Hematopoietic multipotent progenitor cell treated with erythropoietin and hydrocortisone succinate and interleukin-3 and kit ligand, for 17 days (in vitro differentiated cells): ENCODE measurements at regions not wholly inside any gene's neighbourhood (a gene's known extent, or its start where the extent isn't known, plus 50 kb on each side); places are given as distances from the start of the nearest gene placed in this dataset.

Source experiments
- DNase-seq: peaks from one replicate; pipeline ENCODE4 v3.0.0-alpha.2; 2015; ENCODE audit warnings: low spot score

DNA sequence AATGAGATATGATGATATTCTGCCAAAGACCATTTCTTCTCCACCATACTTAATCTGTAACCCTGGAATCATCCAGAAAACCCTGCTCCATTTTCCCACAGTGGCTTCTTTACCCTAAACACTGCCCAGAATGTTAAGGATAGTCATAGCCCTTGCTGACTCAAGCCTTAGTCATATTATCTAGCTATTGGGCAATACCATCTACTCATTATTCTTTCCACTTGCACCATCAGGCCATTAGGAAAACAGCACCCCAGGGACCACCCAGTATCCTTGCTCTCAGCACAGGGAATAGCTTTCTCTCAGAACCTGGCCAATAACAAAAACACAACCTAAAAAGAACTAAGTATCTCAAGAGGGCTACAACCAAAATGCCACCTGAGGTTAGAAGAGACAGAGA, 445.7 kb upstream of the SLC14A2 start:
- no peak for DNase-seq

DNA sequence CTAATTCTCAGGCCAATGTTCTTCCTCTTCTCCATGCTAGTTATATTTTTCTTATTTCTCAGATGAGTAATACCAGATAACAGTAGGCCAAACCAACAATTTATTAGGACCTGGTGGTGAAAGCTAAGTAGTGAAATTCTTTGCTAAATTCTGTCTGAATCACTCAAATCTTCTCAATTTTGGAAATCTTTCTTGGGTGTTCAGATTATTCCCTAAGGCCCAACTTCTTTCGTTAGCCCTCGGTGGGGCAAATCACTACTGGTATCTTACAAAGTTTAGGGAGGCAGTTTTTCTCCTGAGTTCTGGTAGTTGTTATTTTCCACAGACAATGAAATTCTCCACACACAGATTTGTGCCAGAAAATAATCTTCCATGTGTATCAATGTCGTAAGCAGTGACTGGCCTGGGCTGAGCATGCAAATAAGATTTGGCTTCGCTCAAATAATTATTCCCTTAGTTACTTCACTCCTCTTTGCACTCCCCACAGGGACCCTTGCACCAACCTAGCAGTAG, 443.5 kb upstream of the SLC14A2 start:
- no peak for DNase-seq

DNA sequence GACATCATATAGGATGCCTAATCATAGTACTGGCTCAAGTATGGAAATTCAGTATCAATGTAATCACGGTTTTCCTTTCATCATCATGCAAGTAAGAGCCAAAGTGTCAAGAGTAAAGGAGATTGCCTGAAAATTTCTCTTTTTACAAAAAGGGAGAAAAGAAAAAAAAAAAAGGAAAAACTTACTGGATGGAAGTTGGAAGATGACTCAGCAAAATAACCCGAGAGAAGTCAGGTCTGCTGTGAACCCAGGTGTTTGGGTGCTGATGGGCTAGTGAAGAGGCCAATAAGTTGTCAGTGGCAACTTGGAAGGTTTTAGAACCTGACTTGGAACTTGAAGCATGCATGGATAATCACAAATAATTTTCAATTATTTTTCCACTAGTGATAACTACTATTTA, 441.9 kb upstream of the SLC14A2 start:
- no peak for DNase-seq

DNA sequence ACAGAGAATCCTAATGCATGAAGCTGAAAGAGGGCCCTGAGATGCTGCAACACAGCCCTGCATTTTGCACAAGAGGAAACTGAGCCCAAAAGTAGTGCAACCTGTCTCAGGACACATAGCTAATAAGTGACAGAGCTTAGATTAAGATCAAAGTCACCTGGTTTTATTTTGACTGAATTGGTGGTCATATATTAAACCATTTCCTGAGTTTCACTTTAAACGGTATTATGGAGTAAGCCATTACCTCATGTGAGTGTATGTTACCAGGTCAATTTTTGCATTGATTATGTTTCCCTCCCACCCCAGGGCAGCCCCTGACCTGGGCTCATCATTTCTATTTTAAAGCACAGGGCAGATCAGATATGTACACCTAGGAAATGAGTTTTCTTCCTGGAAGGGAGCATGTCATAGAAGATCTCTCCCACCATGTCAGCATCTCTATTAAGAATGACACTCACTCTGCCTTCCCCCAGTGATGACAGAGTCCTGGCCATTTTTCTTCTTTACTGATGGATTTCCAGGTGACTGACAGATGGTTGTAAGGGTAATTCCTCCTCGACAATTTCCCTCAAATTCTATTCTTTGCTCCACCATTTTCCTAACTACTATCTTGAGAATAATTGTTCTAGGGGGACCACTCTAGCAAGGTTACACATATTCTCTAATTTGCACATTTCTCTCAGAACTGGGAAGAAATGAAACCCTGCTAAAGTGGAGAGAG, 441.3 kb upstream of the SLC14A2 start:
- no peak for DNase-seq

DNA sequence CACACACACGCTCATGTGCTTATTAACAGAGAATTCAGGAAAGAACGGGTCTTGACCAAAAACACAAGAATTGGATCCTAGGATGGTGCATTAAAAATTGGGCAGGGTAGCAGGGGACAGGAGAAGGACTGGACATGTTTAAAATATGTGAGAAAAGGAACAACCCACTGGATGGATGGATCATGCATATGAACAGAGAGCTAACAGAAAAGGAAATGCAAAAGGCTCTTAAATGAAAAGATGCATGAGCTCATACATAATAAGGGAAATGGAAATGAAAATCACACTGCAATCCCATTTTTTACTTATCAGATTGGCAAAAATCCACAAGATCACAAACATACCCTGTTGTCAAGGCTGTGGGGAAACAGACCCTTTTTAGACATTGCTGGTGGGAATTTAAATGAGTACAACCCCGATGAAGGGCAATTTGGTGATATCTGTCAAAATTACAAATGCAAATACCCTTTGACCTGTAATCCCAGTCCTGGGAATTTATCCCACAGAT, 440.6 kb upstream of the SLC14A2 start:
- no peak for DNase-seq

DNA sequence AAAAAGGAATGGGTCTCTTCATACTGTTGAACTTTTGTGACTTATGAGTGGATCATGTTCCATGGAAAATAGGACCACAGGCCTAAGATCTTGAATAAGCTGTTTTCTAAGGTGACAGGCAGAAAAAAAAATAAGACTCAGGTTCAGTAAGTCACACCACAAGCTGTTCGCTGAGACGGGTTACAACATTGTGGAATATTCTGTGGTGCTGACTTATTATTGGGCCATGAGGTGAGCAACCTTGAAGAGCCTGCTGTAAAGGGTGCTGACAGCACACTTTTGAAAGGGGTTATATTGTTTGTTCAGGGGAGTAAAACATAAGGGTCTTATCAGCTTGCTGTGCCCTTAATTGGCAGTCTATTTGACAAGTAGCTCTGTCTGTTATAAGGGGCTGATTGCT, 439.8 kb upstream of the SLC14A2 start:
- no peak for DNase-seq

DNA sequence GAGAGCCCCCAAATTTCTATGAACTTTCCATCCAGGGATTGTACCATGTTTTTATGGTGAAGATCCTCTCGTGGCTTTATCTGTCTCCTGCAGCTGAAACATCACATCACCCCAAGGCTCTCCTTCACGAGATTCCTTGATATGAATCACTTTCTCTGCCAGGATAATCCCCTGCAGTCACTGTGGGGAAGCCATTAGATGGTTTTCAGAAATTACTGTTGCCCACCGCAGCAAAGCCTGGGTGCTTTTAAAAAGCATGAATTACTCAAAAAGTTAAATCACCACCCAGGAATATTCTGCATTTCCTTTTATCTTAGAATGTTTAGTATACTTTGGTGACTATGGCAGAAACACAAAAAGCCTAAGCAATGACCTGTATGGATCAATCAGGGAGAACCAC, 428.4 kb upstream of the SLC14A2 start:
- DNase-seq: no peak

DNA sequence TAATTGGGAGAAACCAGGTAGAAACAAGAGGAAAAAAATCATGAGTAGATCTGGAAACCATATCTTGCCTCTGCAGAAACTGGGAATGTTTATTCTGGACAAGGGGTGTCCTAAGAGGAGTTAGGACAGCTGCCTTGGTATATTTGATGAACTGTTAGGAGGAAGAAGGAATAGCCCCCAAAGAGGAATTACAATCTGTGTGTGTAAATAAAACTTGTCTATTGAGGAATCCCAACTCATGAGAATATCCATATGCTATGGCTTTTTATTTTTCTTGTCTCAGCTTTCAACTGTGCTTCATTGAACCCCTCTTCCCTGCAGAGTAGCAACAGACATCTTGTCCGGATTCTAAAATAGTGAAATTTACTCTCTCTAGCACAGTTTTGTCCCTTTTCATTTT, 423.5 kb upstream of the SLC14A2 start:
- no peak for DNase-seq

DNA sequence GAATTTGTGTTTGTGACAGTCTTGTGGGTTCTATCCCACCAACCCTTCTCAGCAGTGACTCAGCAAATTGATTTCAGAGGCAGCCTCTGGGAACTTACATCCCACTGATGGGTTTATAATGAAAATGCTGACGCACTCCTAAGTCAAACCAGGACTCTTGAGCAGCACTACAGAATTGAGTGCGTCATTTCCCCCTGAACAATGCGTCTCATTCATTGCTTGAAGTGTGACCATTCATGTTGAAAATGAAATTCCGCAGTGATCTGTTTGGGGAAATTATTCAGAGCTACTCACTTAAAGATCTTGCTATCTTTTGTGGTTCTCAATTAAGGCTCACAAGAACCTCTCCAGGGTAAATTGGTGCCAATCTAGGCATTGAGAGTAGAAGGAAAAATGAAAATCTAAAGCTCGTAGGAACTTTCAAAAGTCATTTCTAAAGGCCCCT, 417.7 kb upstream of the SLC14A2 start:
- DNase-seq: no peak

DNA sequence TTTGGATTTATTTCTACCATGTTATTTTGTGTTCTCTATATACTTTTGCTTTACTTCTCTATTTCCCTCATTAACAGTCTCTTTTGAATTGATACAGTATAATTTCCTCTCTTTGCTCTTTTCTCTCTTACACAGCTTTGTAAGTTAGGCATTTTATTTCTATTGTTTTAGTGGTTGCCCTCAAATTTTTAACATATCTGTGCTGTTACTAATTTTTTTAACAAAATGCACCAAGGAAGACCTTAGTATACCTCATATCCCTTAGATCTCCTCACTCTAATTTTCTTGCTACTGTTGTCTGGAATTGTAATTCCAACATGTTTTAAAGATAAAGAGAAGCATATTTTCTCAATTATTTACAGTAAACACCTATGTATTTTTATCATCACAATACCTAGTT, 416.8 kb upstream of the SLC14A2 start:
- DNase-seq: no peak

DNA sequence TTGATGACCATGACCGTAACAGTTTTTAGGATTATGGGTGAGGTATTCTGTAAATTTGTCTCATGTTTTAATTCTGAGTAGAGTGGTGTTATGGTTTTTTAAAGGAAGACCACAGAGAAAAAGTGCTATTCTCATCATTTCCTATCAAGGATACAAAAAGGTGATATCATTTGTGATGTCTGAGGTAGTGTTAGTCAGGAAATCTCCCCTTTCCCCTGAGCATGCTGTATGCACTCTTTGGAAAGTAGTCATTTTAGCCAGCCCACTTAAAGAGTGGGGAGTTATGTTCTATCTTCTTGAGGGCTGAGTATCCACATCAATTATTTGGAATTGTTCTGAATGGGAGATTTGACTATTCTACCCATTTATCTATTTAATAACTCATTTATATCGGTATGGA, 414.2 kb upstream of the SLC14A2 start:
- DNase-seq: no peak

DNA sequence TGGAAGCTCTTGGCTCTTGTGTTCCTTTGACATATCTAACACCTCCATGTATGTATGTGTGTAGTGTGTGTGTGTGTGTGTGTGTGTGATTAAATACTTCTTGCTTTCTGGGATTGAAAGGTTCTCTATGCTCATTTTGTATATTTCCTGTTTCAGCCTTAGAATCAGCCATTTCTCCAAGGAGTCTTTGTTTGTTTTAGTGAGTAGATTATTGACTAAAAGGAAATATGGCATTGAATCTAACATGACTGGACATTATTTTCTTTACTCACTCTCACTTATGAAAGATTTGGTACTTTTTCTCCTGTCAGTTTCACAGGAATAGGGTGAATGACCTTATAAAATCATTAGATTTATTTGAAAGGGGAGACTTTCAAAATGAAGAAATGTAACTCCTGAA, 413.8 kb upstream of the SLC14A2 start:
- DNase-seq: no peak

DNA sequence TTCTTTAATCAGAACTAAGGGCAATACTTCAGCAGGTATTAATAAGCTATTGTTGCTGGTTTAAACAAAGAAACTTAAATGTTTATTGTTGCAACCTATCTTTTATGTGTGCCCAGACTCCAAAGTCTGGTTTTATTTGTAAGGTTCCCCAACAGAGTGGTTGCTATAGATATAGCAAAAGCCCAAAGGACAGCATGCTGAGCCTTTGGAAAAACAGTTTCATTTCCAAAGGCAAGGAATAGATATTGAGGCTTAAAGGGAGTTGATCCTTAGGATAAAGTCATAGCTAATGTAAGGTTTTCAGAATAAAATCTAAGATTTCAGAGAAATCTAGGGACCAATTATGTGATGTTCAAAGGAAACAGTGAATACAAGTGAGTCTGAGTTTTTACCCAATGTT, 413.2 kb upstream of the SLC14A2 start:
- DNase-seq: no peak

DNA sequence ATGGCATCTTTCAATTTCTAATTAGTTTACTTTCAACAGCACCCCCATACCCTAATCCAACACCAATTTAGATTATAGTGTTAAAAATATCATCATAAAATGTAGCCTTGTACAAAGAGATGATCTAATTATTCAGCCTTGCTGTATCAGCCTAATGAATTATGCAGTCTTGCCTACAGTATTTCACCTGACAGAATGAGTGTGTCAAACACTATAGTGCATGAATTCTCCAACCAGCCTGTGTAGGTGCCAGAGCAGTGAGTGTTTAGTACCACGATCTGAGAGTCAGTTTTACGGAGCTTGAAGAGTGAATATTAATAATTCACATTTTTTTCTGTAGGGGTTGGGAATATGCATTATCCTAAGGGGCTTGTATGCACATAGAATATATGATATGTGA, 411.6 kb upstream of the SLC14A2 start:
- no peak for DNase-seq

DNA sequence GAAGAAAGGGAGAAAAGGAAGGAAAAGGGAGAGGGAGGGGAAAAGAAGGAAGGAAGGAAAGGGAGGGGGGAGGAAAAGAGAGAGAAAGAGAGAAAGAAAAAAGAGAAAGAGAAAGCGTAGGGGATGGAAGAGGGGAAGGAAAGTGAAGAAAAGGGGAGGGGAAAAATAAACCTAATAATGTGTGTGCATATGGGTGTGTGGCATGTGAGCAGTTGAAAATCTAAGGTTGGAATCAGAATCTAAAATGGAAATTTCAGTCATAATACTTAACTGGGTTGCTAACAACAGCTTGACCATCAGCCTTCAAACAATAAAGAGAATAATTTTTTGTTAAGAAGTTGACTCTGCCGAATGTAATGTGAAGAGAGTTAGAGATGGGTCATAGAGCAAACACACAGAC, 407.9 kb upstream of the SLC14A2 start:
- DNase-seq: no peak

DNA sequence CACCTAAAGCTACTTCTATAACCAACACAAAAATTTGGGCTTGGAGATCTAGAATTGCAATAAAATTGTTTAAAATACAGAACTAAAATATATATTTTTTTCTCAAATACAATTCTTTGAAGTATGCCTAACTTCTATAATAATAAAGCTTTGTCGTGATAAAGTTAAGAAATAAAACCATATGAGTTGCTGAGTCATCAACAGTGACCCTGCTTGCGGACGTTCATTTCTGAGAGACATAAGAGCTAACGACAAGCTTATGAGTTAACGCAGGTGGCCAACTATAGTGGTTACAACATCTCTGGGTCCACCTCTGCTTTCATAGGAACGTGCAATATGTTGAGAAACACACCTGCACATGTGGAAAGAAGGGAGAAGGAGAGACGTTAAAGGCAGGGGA, 407.1 kb upstream of the SLC14A2 start:
- no peak for DNase-seq

DNA sequence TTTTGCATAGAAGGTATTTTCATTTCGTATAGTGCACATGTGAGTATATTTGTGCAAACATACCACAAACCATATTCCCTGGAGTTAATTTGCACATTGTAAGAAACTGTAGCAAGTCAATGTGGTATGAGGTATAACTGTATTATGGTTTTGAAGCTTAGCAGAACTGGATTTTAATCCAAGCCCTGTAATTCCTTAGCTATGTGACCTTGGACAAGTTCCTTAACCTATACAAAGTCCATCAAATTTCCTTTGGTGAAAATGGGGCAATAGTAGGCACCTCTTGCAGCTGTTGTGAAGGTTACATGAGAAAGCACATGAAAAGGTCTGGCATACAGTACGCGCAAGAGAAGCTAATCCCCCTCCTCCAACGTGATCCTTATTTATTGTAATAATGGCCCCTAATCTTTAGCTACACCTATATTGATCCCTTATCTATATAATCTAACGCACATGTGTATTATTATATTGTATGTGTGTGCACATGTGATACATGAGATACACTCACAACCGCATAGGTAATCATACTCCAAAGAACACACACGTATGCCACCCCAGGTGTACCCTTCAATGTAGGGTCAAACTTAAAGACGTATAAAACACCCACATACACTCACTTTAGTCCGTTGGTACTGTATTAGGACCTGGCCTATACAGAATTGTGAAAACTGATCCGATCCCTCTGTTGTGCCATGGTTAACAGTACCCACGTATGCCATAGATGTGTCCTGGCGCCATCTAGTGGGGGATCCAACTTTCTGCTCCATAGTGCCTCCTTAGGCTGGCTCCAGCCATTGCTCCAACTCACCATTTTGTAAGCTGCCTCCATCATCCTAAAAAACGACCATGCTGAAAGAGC, 402.9 kb upstream of the SLC14A2 start:
- peak; percentile 55 for DNase-seq

DNA sequence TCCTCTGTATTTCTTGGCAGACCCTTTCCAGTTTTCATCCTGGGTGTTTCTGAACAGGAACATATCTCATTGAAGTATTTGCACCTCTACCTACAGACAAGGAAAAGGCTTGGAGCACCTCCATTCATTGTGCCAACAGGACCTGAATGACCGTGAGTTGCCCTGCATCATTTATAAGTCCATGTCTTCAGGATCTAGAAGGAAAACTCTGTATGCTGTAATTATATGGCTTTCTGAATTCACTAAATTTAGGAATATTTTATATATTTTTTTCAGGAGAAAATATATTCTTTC, 402.3 kb upstream of the SLC14A2 start:
- no peak for DNase-seq

DNA sequence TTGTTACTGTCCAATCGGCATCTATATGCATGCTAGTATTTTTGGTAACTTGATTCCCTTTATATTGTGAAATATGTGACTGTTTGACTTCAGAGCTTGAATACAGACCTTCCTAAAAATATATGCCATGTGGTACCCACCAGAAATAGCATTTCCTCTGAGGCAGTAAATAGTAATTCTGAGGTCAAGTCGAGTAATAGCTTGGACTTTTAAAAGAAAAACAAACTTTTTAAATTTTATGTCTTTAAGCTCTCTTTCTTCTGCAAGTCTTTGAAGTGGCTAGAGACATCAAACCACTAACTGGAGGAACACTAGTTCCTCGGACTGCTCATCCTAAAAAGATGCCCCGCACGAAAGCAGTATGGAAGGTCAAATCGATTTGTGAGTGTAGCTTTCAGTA, 396.8 kb upstream of the SLC14A2 start:
- no peak for DNase-seq

DNA sequence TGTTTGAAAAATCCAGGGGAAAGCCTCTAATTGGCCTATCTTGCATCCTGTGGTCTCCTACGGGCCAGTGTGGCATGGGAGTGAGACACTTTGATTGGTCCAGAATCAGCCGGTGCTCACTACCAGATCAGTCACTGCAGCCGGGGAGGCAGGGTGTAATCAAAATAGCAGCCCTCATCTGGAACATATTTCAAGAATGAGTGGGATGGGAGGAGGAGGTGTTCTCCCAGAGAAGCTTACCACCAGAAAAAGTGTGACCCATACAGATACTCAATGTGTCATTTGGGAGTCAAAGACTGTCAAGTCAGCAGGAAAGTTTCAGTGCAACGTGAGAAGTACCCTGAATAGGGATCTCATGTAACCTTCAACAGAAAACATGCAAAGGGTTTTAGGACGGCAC, 393.9 kb upstream of the SLC14A2 start:
- DNase-seq: no peak

DNA sequence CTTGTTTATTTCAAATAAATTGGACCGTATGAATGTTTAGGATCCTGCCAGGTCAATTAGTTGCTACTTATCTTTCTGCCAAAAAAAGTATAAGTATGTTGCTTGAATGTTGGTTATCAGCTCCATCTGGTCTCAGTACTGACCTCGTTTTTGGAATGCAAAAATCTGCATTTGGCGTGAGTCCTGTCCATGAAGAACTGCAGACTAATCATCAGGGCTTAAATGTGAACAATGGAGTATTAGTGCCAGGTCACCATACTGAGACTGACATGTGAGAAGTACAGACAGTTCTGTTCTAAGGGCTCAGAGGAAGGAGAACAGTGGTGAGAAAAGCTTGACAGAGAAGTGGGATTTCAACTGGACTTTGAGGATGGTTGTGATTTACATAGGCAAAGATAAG, 393.1 kb upstream of the SLC14A2 start:
- no peak for DNase-seq

DNA sequence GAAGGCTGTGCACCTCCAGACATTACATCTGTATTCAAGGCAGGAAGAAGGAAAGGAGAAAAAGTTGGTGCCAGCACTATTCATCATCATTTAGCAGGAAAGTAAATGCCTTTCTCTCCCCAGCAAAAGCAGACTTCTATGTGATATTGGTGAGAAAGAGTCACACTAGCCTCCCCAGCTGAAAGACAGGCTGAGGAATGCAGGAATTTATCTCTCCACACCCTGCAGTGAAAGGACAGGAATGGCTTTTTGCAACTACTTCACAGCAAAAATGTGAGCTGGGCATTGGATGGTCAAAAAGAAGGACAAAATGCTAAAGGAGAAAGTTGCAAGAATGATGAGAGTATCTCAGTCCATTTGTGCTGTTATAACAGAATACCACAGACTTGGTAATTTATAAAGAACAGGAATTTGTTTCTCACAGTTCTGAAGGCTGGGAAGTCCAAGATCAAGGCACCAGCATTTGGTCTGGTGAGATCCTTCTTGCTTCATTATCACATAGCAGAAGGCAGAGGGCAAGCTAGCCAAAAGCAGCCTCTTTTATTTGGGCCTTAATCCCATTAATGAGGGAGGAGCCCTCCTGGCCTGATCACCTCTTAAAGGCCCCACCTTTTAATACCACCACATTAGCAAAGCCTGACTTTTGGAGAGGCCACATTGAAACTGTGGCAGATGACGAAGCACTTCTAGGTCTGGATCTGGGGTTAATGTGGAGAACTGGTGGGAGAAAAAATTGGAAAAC, 388.1 kb upstream of the SLC14A2 start:
- no peak for DNase-seq
